Kidney epithelial cell (primary cell): ENCODE measurements at regions not wholly inside any gene's neighbourhood (a gene's known extent, or its start where the extent isn't known, plus 50 kb on each side); places are given as distances from the start of the nearest gene placed in this dataset.

Source experiments
- DNase-seq: peaks from one replicate; pipeline ENCODE4 v3.0.0-alpha.2; 2010; ENCODE audit warnings: low read depth
- H3K27me3 ChIP-seq: 2 replicates; pipeline ENCODE4 v1.6.0; 2011; ENCODE audit warnings: low read length; ENCODE audit not compliant: control insufficient read depth, insufficient read depth
- H3K36me3 ChIP-seq: 2 replicates; pipeline ENCODE4 v1.5.1; 2011; ENCODE audit warnings: low read length; ENCODE audit not compliant: control insufficient read depth, insufficient read depth
- H3K4me3 ChIP-seq: 2 replicates; pipeline ENCODE4 v1.5.1; 2011; ENCODE audit warnings: low read depth, mild to moderate bottlenecking, control low read depth, low read length
- CTCF ChIP-seq: IDR thresholded peaks from 2 replicates; pipeline ENCODE4 v1.5.1; 2011; ENCODE audit warnings: mild to moderate bottlenecking, moderate library complexity, low read length, control low read depth, inconsistent platforms; ENCODE audit not compliant: insufficient read depth, poor library complexity, severe bottlenecking

DNA sequence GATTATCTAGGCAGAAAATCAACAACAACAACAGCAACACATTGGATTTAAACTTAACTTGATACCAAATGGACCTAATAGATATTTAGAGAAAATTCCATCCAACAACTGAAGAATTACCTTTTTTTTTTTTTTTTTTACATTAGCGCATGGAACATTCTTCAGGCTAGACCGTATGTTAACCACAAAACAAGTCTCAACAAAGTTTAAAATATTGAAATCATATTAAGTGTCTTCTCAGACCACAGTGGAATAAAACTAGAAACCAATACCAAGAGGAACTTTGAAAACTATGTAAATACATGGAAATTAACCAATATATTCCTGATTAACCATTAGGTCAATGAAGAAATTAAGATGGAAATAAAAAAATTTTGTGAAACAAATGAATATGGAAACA lies 315.8 kb downstream of the CSNK1G3 start:
- Histone ChIP-seq H3K27me3 (no peaks in the 10 kb centered on the region), H3K36me3 (no peaks in the 10 kb centered on the region), H3K4me3 (no peak overlapping the region)
- DNase-seq: no peak
- no peak for TF ChIP-seq CTCF

- DNase-seq: no peak
- H3K27me3 ChIP-seq: no peaks in the 10 kb centered on the region
- H3K36me3 ChIP-seq: no peaks in the 10 kb centered on the region
- H3K4me3 ChIP-seq: no peak overlapping the region
- no peak for TF ChIP-seq CTCF
Measured at GRCh38 chr5:123819833-123820232, 307.9 kb downstream of the CSNK1G3 start.

DNA sequence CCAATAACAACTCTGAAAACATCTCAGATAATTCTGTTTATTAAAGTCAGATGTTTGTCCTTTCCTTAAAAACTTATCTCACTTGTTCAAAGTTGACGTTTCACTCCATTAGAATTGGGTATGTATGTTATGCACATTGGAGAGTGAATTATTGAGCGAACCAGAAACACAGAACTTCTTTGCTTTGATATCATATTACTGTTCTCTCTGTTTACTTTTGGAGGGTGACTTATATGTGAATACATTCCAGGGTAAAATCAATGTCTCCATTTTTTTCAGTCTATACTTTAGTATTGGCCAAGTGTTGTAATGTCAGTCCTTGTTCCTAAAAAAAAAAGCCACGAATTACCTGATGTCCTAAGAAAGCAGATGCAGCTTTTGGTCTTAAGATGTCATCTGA lies 307.4 kb downstream of the CSNK1G3 start:
- TF ChIP-seq CTCF: no peak
- no peaks in the 10 kb centered on the region for H3K36me3 ChIP-seq
- no peak for DNase-seq

DNA sequence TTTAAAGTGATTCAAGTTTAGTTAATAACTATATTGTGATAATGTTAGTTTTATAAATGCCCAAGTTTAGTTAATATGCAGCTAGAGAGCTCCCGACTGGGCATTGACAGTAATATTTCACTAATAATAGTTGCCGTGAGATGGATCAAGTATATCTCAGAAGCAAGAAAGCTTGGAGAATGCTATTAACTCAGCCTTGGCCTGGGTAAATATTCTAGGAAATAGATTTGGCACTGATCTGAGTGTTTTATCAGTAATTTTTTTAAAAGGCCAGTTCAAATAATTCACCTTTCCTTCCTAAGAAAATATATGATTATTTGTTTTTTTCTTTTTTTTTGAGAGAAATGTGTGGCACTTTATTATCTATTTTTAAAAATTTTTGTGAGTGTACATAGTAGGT lies 305.3 kb downstream of the CSNK1G3 start:
- Histone ChIP-seq H3K27me3 (no peaks in the 10 kb centered on the region), H3K4me3 (no peak overlapping the region), H3K36me3 (no peaks in the 10 kb centered on the region)
- no peak for DNase-seq
- TF ChIP-seq CTCF: no peak

More for the DNA sequence above, 307.4 kb downstream of the CSNK1G3 start:
- Histone ChIP-seq H3K4me3 (no peak overlapping the region), H3K27me3 (no peaks in the 10 kb centered on the region)

GRCh38 chr5:123814801-123815470 lies 303.0 kb downstream of the CSNK1G3 start:
- H3K27me3 ChIP-seq: no peaks in the 10 kb centered on the region
- no peak for TF ChIP-seq CTCF
- no peak for DNase-seq
- H3K4me3 ChIP-seq: no peak overlapping the region
- no peaks in the 10 kb centered on the region for H3K36me3 ChIP-seq
